HG03025 (cell line): ENCODE measurements at regions not wholly inside any gene's neighbourhood (a gene's known extent, or its start where the extent isn't known, plus 50 kb on each side); places are given as distances from the start of the nearest gene placed in this dataset.

Source experiments
- ATAC-seq: cut with Tn5 transposase; IDR thresholded peaks from one replicate; pipeline ENCODE4 v1.9.1; 2021; ENCODE audit warnings: mild to moderate bottlenecking, moderate library complexity; ENCODE audit not compliant: unreplicated experiment, low FRiP score

GRCh38 chr13:78341032-78341431 lies 262.3 kb downstream of the POU4F1 start:
- ATAC-seq: peak; percentile 96

- no peak for ATAC-seq
These were observed 263.4 kb downstream of the POU4F1 start for GRCh38 chr13:78339927-78340326.

DNA sequence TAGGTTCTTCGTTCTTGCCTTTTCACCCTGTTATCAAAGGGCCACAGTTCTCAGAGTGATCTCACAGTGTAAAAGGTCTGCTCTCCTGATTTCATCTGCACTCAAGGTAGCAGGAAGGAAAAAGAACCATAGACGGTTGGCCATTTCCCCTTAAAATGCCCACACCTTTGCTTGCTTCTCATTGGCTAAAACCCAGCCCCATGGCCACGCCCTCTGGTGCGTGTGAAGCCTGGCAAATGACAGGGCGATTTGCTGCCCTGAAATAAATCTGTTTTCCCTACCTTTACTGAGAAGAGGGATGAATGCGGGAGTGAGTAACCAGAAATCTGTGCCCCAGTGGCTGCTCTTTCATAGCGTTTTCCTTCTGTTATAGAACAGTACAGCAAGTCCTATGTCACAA lies 269.3 kb downstream of the POU4F1 start:
- no peak for ATAC-seq

DNA sequence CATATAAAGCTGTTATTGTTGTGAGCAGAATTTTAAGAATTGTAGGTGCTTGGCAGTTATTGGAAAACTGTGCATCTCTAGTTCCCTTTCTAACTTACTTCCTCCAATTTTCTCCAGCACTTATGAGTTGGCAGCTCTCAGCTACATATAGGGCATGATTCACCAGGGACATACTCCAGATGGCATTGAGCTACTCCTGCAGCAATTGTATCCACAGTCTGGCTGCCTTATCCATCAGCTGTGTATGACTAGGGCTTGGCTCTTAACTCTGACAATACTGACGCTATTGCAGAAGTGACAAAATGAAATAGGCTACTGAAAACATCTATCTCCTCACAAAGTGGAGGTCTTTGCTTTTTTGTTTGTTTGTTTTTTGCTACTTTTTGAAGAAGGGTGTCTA lies 276.7 kb downstream of the POU4F1 start:
- ATAC-seq: no peak

DNA sequence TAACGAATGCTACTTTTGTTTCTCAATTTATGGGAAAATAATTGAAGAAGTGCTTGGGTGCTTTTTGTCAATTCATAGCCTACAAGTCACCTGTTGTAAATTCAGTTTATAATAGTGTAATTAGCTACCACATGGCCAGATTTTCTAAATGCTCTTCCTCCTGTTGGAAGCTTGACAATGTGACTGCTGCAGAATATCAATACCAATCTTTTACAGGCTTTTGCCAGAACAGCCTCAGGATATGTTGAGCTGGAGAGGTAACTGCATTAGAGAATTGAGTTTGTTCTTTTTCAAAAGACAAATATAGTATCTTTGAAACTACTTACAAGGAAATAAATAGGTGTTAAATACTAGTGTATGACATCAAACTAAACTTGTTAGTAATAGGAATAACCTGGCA lies 277.8 kb downstream of the POU4F1 start:
- ATAC-seq: no peak

- ATAC-seq: no peak
These were observed 279.5 kb downstream of the POU4F1 start for GRCh38 chr13:78323848-78324247.

DNA sequence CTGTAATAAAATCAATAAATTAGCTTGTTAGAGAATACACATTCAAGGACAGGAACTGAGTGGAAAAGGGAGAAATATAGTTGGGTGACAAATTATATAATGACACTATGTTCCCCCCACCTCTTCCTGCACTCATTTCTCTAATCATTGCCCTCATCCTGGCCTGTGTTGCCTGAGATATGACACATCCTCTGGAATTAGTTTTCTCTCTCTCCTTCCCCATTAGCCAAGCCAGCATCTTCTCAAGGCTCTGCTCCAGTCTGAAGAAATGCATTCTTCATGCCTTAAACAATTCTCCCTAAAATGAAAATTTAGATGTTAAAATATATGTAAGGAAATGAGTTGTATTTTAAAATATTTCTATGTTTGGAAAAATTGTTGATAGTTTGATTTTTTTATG lies 280.3 kb downstream of the POU4F1 start:
- ATAC-seq: no peak

DNA sequence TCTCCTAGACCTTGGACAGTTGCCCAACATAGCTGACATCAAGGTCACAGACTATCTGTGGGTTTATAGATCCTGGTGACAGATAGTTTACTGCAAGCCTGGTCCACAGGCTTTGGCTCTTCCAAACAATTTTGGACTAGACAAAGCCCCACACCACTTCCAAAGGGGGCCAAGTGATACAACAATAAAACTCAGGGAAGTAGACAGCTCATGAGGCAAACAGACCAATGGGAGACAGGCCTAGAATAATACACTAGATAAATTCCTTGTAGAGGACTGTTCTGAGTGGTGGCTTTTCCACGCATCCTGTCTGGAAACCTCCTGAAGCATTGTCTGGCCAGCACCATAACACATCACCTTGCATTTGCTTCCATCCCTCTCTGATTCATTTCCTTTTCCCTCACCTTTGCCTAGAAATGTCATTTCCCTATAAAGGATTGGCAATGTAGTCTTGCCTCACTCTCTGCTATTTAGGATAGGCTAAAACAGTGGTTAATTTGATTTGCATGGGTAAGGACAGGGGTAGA lies 284.2 kb downstream of the POU4F1 start:
- no peak for ATAC-seq

DNA sequence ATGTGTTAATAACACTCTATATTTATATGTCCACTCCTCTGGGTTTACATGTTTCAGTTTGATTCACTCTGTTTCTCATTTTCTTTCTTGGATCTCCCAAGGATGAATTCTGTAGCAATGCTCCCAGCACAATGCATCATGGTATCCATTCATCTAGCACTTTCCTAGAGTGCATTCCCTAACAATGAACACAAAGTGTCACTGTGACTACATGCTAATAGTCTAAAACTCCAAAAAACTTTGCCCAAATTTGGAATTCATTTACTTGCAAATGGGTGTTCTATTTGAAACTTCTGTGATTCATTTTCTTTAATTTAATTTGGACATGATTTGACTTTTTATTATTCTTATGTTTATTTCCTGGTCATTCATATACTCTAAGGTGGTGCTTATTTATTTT lies 286.3 kb downstream of the POU4F1 start:
- ATAC-seq: no peak

GRCh38 chr13:78309497-78310180 lies 293.7 kb downstream of the POU4F1 start:
- ATAC-seq: no peak

- ATAC-seq: no peak
These were observed 296.7 kb downstream of the POU4F1 start for GRCh38 chr13:78306519-78307206.

DNA sequence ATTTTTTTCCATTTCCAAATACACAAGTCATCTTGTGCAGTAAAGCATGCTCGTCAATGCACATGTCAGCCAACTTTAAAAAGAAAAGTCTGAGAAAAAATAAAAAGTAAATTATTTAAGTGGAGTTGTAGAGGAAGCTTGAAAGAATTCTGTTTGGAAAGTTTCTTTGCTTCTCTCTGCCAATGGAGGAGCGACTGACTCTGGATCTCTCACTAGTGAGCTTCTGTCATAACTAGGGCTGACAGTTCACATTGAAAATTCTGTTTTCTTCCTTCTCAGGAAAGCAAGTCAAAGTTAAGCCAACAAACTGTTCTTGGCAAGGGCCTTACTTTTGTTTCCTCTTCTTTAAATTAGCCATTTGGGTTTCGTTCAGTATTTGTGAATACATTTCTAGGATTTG lies 298.2 kb downstream of the POU4F1 start:
- no peak for ATAC-seq

DNA sequence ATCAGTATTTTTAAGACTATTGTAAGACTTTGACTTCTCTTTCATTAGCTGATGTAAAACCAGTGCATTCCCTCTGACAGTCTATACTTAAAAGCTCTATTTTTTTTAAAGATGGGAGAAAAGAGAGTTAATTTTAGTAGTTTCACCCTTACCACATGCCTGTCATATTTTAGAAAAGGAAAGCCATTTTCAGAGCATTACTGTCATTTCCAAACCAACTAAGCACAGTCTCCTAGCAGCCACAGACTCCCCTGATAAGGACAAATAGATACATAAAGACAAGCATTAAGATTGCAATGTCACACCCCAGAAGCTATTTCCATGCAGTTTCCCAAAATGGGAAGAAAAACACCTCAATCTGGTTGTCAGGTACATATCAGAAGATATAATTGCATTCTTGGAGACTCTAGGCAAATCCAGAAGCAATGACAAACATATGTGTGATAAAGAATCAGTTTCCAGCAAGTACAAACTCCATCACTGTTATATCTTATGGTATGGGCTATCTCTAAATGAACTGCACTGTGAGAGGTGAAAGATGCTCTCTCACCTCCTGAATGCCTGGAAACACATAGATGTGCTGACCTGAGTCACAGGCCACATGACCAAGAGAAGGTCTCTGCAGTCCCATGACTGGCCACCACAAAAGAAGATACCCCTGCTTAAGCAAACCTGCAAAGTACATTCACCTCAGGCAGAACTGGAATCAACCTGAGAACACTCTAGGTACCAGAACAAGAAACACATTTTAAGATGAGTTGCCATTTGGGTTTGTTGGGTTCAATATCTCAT lies 303.3 kb downstream of the POU4F1 start:
- ATAC-seq: peak; percentile 72

- no peak for ATAC-seq
These were observed 304.7 kb downstream of the POU4F1 start for GRCh38 chr13:78298657-78299056.

GRCh38 chr13:78286748-78287147 lies 316.6 kb downstream of the POU4F1 start:
- no peak for ATAC-seq

GRCh38 chr13:78265098-78265497 lies 338.3 kb downstream of the POU4F1 start:
- no peak for ATAC-seq

GRCh38 chr13:78258304-78258703 lies 339.7 kb upstream of the EDNRB start:
- ATAC-seq: no peak

DNA sequence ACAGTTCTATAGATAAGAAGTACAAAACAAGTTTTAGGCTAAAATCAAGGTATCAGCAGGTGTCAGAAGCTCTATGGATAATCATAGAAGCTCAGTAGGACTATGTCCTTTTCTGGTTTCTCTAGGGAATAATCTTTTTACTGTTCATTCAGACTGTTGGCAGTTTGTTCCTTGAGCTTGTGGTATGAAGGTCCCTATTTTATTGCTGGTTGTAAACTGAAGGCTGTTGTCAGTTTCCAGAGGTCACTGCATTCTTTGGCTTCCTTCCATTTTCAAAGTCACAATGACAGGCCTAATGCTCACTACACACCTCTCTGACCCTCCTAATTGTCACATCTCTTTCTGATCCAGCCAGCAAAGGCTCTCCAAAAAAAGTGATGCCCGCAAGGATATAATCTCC lies 337.9 kb upstream of the EDNRB start:
- ATAC-seq: no peak

DNA sequence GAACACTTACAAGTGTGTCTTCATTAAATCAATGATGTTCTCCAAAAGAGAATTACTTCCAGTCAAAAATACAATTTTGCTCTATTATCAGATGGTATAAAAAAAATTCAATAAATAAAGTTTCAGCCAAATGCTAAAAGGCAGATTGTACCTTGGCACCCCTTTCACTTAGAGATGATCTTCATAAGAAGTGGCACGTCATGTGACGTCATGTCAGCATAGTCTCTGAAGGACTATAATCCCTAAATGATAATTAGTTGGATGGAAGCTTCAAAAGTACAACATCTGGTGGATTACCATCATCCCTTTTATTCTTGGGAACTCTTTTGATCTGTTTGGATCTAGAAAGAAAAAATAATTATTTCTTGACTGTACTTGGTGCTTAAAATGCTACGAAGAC lies 335.5 kb upstream of the EDNRB start:
- ATAC-seq: no peak

DNA sequence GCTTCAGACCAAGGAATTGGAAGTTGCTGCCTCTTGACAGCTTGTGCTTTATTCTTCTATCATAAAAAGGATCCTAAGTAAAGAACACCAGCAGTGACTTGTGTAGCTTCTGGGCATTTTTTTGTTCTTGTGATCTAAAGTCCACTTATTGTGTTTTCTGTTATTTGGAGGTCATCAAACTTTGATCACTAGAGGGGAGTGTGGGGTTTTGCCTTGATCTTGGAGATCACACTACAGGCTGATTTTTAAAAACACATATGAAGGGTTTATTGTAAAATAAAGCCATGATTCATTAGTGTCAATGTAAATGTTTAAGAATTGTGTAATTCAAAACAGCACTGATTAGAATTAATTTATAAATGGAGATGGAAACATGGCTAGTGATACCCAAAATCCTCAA lies 328.7 kb upstream of the EDNRB start:
- no peak for ATAC-seq

DNA sequence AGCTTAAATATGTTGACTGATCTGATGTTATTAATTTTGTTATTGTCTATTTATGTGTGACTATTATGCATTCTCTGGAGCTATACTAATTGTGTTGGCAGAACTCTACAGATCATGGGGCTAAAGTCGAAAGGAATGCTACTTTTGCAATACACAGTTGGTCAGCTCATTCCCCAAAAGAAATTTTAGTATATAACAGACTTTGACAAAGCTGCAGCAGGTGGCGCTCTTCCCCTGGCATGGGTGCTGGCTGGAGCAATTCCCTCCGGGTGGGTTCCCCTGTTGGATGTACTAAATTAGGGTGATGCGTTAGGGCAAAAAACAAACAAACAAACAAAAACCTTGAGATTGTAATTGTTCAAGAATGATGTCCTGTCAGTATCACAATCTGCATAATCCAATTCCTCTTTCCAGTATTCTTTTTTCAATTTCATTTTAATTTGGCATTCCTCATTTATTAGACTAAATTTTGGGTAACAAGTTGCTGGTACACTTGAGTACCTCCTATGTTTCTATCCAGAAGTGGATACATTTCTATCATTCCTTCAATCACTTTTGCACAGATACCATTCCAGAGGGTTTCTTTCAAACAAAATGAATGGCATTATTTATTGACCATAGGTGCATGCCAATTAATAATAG lies 322.8 kb upstream of the EDNRB start:
- ATAC-seq: no peak
